OCI-LY1 (cell line): ENCODE measurements at regions not wholly inside any gene's neighbourhood (a gene's known extent, or its start where the extent isn't known, plus 50 kb on each side); places are given as distances from the start of the nearest gene placed in this dataset.

Experiments used
- H2AFZ ChIP-seq: fragments of 200-600 bp; sonication (generic), shearing (Covaris generic); 2 replicates; pipeline ENCODE4 v1.6.0; 2014; ENCODE audit warnings: antibody characterized with exemption, mild to moderate bottlenecking, low read length
- H3F3A ChIP-seq: fragments of 200-600 bp; sonication (generic), shearing (Covaris generic); 2 replicates; pipeline ENCODE4 v1.6.0; 2014; ENCODE audit warnings: mild to moderate bottlenecking, antibody characterized with exemption, low read length, moderate library complexity; ENCODE audit not compliant: insufficient read depth
- H3K27ac ChIP-seq: fragments of 200-600 bp; sonication (generic); 2 replicates; pipeline ENCODE4 v1.5.1; 2014; ENCODE audit warnings: low read length, mixed run types, mild to moderate bottlenecking, low read depth; ENCODE audit not compliant: poor library complexity, severe bottlenecking
- H3K27me3 ChIP-seq: fragments of 200-600 bp; sonication (generic); 2 replicates; pipeline ENCODE4 v1.6.0; 2014; ENCODE audit warnings: antibody characterized with exemption, mild to moderate bottlenecking, low read length, moderate library complexity; ENCODE audit not compliant: insufficient read depth
- H3K36me3 ChIP-seq: fragments of 200-600 bp; sonication (generic); 2 replicates; pipeline ENCODE4 v1.6.1; 2014; ENCODE audit warnings: mild to moderate bottlenecking, antibody characterized with exemption, low read length, moderate library complexity, mixed read lengths; ENCODE audit not compliant: insufficient read depth
- H3K4me1 ChIP-seq: fragments of 200-600 bp; sonication (generic); 2 replicates; pipeline ENCODE4 v1.5.1; 2014; ENCODE audit warnings: mild to moderate bottlenecking, low read length, moderate library complexity; ENCODE audit not compliant: insufficient read depth, severe bottlenecking
- H3K4me2 ChIP-seq: fragments of 200-600 bp; sonication (generic), shearing (Covaris generic); 2 replicates; pipeline ENCODE4 v1.6.1; 2014; ENCODE audit warnings: low read length
- H3K4me3 ChIP-seq: fragments of 200-600 bp; sonication (generic); 2 replicates; pipeline ENCODE4 v1.5.1; 2014; ENCODE audit warnings: low read length, low read depth, mild to moderate bottlenecking, mixed read lengths; ENCODE audit not compliant: poor library complexity, severe bottlenecking
- H3K79me2 ChIP-seq: fragments of 200-600 bp; shearing (Covaris generic); 2 replicates; pipeline ENCODE4 v1.6.1; 2016; ENCODE audit warnings: mixed run types, low read length, mixed read lengths; ENCODE audit not compliant: insufficient read depth
- H3K9ac ChIP-seq: fragments of 200-600 bp; sonication (generic), shearing (Covaris generic); 2 replicates; pipeline ENCODE4 v1.6.1; 2014; ENCODE audit warnings: mild to moderate bottlenecking, low read length, mixed read lengths
- H3K9me2 ChIP-seq: fragments of 200-600 bp; sonication (generic), shearing (Covaris generic); 2 replicates; pipeline ENCODE4 v1.6.1; 2014; ENCODE audit warnings: low read depth, mild to moderate bottlenecking, low read length, mixed read lengths
- H3K9me3 ChIP-seq: fragments of 200-600 bp; shearing (Covaris generic); 2 replicates; pipeline ENCODE4 v1.6.1; 2014; ENCODE audit warnings: low read length, mixed read lengths
- H4K20me1 ChIP-seq: fragments of 200-600 bp; sonication (generic), shearing (Covaris generic); 2 replicates; pipeline ENCODE4 v1.6.0; 2016; ENCODE audit warnings: mild to moderate bottlenecking, low read length; ENCODE audit not compliant: insufficient read depth
- CTCF ChIP-seq: fragments of 200-600 bp; sonication (generic), shearing (Covaris generic); IDR thresholded peaks from 2 replicates; pipeline ENCODE4 v1.5.1; 2017; ENCODE audit warnings: mild to moderate bottlenecking, antibody characterized with exemption, low read length, moderate library complexity, mixed read lengths
- EZH2 ChIP-seq: fragments of 200-600 bp; sonication (generic), shearing (Covaris generic); IDR thresholded peaks from 2 replicates; pipeline ENCODE4 v1.8.0; 2017; ENCODE audit warnings: borderline replicate concordance, mixed run types, mild to moderate bottlenecking, antibody characterized with exemption, low read length, moderate library complexity, mixed read lengths

- Histone ChIP-seq H3K9me2 (no peaks in the 10 kb centered on the region), H3K9me3 (no peaks in the 10 kb centered on the region), H3F3A (no peaks in the 10 kb centered on the region), H3K27ac (no peak overlapping the region), H3K4me2 (no peak overlapping the region), H3K4me1 (no peaks in the 10 kb centered on the region), H2AFZ (no peak overlapping the region), H3K79me2 (no peaks in the 10 kb centered on the region), H4K20me1 (no peaks in the 10 kb centered on the region), H3K4me3 (no peak overlapping the region), H3K27me3 (no peaks in the 10 kb centered on the region), H3K9ac (no peak overlapping the region), H3K36me3 (no peaks in the 10 kb centered on the region)
- TF ChIP-seq EZH2: no peak
- no peak for TF ChIP-seq CTCF
Measured at GRCh38 chr5:44486591-44486990, 97.4 kb upstream of the FGF10 start.

DNA sequence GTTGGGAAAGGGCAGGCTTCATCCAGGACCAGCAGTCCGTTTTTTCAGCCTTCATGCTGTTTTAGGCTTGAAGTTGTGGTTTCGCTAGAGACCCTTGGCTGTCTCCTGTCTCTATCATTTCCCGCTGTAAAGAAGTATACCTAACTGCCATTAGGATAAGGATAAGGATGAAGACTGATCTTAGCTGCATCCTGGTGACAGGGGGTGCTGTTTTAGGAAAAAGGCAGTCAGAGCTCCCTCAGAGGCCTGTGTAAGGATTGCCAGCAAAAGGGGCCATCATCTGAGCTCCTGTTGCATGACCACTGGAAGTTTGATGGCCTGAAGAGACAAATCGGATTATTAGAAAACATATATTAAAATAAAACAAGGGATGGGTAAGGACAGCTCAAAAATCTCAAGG lies 64.8 kb upstream of the FGF10 start:
- H3K9ac ChIP-seq: no peak overlapping the region
- no peaks in the 10 kb centered on the region for H3K27me3 ChIP-seq
- no peak overlapping the region for H2AFZ ChIP-seq
- H4K20me1 ChIP-seq: no peaks in the 10 kb centered on the region
- no peaks in the 10 kb centered on the region for H3K36me3 ChIP-seq
- H3K27ac ChIP-seq: no peak overlapping the region
- H3K9me3 ChIP-seq: no peaks in the 10 kb centered on the region
- no peaks in the 10 kb centered on the region for H3K4me1 ChIP-seq
- H3K9me2 ChIP-seq: no peaks in the 10 kb centered on the region
- no peaks in the 10 kb centered on the region for H3F3A ChIP-seq
- no peaks in the 10 kb centered on the region for H3K79me2 ChIP-seq
- no peak overlapping the region for H3K4me3 ChIP-seq
- no peak overlapping the region for H3K4me2 ChIP-seq
- TF ChIP-seq EZH2: no peak
- no peak for TF ChIP-seq CTCF

DNA sequence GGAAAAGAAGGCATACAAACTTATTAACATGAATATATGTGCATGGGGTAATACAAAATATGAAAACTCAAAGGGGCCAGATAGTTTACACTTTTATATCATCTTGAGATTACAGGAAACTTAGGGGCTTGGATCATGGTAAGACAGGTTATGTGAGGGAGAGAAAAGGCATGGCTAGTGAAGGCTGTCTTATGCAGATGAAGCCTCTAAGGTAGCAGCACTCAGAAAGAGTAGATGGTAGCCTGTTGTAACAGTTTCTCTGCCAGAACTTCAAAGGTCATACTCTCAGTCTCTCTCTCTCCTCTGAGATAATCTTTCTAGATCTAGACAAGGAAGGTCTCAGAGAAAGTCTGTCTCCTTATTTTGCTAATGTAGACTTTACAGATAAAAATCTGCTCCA lies 57.2 kb upstream of the FGF10 start:
- H3K79me2 ChIP-seq: no peaks in the 10 kb centered on the region
- H3K36me3 ChIP-seq: no peaks in the 10 kb centered on the region
- H3K27ac ChIP-seq: no peak overlapping the region
- no peaks in the 10 kb centered on the region for H3K4me1 ChIP-seq
- no peak overlapping the region for H2AFZ ChIP-seq
- H3K9ac ChIP-seq: no peak overlapping the region
- H3F3A ChIP-seq: no peaks in the 10 kb centered on the region
- no peak overlapping the region for H3K4me3 ChIP-seq
- H4K20me1 ChIP-seq: no peaks in the 10 kb centered on the region
- no peaks in the 10 kb centered on the region for H3K27me3 ChIP-seq
- no peak overlapping the region for H3K4me2 ChIP-seq
- H3K9me3 ChIP-seq: no peaks in the 10 kb centered on the region
- no peaks in the 10 kb centered on the region for H3K9me2 ChIP-seq
- no peak for TF ChIP-seq CTCF
- TF ChIP-seq EZH2: no peak
